GM19239 (cell line): ENCODE measurements at regions not wholly inside any gene's neighbourhood (a gene's known extent, or its start where the extent isn't known, plus 50 kb on each side); places are given as distances from the start of the nearest gene placed in this dataset.

Experiments
- DNase-seq: peaks from one replicate; pipeline ENCODE4 v3.0.0; 2011; ENCODE audit warnings: low spot score; ENCODE audit not compliant: insufficient read length
- FAIRE-seq: peaks from 2 replicates; lab custom pipeline; 2011; peaks lifted over from hg19 to GRCh38; lab: Jason Lieb, UNC

DNA sequence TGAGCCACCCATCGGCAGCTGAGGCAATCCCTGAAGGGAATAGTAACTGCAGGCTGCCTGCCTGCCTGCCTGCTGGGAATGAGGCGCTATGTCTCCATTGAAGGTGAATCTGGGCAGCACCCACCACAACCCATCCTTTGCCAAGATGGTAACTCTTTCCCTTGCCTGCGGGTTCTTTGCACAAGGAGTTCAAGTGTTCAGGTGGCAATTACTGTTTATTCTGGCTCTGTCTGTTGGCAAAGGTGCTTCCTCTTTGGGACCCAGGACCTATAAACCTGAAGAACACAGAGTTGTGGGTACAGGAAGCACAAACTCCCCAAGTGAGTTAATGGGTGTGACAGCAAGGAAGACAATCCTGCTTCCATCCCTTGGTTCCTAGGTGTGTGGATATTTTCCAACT, 448.1 kb upstream of the ZNF507 start:
- FAIRE-seq, result no peak
- no peak for DNase-seq

GRCh38 chr19:31900991-31901390, 444.4 kb upstream of the ZNF507 start:
- no peak for DNase-seq
- no peak for FAIRE-seq

DNA sequence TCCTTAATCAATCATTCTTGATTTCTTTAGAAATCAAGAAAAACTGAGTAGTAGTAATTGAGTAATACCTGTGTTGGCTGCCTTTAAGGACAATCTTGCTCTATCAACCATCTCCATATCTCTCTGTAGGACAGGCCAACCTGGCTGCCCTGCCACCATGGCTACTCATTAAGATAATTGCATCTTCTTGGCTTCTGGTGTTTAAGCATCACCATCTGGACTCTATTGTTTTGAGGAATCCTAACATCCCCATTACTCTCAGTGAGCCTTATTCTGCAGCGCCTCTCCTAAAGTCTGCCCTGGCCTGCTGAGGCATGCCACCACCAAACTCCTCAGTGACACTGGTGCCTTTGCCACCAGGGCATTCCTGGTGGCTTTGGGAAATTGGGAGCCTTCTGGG, 442.6 kb upstream of the ZNF507 start:
- FAIRE-seq, result no peak
- no peak for DNase-seq

DNA sequence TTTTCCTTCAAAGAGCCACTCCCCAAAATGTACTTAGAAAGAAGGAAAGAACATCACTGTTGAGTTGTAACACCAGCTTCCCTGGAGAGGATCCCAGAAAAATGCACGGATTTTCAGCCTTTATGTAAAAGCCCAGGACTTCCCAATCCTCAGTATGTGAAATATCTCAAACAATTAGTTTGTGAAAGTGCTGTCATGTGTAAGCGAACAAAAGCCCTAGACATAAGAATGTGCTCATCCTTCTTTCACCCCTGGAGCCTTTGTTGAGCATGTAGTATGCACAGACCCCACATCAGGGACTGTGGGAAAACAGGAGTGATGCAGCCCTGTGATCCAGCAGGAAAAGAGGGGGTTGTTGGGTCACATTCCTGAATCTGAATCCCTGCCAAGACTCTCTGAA, 441.4 kb upstream of the ZNF507 start:
- no peak for DNase-seq
- no peak for FAIRE-seq

- FAIRE-seq (no peak), DNase-seq (no peak)
These were observed 439.1 kb upstream of the ZNF507 start for GRCh38 chr19:31906111-31906871.

GRCh38 chr19:31907661-31908060, 437.7 kb upstream of the ZNF507 start:
- FAIRE-seq (no peak), DNase-seq (no peak)

DNA sequence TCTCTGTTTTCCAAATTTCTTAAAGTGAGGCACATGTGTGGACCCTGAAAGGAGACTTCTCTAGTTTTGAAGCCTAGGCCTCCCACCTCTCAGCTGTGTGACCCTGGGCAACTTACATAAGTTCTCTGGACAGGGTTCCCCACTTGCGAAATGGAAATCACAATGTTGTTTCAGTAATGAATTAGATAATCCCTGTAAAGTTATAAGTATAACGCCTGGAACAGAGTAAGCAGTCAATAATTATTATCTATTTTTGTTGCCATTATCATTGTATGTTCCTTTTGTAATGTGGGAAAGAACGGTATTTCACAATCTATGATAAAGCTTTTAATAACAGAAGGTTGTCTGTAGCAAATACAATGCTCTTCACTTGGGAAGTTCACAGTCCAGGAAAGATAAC, 437.3 kb upstream of the ZNF507 start:
- DNase-seq (no peak), FAIRE-seq (no peak)

- FAIRE-seq, result no peak
These were observed 436.7 kb upstream of the ZNF507 start for GRCh38 chr19:31908496-31909225.

DNA sequence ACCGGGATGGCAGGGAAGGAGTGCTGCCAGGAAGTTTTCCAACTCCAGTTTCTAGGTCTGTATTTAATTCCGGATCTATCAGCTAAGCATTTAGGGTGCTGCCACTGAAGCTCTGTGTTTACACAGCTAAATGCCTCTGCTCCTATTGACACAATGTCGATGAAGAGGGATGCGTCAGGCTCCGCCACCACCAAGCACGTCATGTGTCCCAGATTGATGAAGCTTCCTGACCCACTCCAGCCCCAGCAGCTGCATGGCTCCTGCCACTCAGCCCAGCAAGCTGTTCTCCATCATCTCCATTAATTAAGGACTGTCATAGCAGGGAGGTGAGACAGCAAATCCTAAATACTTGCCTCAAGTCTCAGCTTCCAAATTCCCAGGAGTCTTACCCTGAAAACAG, 435.2 kb upstream of the ZNF507 start:
- no peak for FAIRE-seq
- DNase-seq, result no peak

More at GRCh38 chr19:31908496-31909225, 436.7 kb upstream of the ZNF507 start:
- DNase-seq, result no peak

DNA sequence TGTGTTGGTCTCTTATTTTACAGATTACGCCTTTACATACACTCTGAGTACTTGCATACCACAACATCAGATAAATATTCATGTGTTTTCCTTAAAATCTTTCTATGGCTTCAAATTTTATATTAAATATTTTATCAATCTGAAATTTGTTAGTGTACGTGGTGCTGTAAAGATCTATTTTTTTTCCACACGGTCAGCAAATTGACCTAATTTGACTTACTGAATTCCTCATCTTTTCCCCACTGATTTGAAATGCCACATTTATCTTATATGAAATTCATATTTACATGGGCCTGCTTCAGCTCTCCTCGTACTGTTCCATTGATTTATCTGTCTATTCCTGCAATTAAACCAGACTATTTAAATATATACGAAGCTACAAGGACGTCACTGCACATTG, 433.8 kb upstream of the ZNF507 start:
- FAIRE-seq, result no peak
- DNase-seq, result no peak

DNA sequence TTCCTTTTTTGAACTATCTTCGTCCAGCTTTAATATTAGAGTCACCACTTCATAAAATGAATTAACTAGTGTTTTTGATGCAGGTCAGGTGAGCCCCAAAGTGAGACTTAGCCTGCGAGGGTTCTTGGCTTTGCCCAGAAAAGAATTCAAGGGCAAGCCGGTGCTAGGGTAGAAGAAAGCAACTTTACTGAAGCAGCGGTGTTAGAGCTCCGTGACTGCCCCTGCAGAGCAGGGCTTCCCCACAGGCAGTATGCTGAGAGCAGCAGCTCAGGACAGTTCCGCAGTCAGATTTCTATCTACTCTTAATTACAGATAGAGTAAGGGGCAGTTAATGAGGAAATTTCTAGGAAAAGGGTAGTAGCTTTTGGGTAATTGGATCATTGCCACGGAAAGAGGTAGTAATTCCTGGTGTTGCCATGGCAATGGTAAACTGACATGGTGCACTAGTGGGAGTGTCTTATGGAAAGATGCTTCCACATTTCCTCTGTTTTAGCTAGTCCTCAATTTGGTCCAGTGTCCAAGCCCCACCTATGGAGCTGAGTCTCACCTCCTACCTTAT, 432.2 kb upstream of the ZNF507 start:
- DNase-seq (no peak), FAIRE-seq (no peak)

DNA sequence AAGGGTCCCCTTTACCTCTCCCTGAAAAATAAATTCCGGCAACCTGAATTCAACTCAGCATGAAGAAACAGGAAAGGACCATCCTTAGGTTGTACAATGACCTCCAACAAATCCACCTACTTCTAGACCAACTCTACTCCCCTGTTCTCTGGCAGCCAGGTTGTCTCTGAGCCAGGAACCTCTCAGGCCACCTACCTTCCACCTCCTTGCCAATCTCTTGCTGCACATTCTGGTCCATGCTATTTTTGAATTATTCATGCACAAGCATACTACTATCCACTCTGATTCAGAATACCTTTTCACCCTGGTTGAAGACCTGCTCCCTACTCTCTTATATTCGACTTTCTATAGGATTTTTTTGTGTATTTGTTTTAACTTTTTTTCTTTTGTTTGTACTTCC, 415.0 kb upstream of the ZNF507 start:
- FAIRE-seq (no peak), DNase-seq (no peak)

- DNase-seq (no peak), FAIRE-seq (no peak)
These were observed 407.4 kb upstream of the ZNF507 start for GRCh38 chr19:31937983-31938382.

DNA sequence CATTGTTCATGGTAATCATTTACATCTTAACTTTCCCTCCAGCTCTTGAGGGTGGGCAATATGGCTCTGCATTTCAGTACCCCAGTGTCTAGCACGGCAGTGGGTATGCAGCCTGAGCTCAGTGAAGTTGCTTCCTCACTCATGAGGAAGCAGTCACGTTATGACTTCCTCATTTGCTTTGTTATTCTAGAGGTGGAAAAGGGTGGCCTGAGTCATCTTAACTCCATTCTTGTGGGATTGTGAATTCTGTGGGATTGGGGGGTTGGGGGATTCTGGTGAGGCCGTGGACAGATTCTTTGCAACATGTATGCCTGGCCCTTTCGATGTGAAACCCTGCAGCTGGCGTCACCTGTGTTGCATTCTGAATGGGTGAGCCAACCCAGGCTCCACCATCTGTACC, 406.7 kb upstream of the ZNF507 start:
- no peak for FAIRE-seq
- DNase-seq, result no peak

- no peak for DNase-seq
- FAIRE-seq, result no peak
These were observed 405.0 kb upstream of the ZNF507 start for GRCh38 chr19:31940396-31940795.

DNA sequence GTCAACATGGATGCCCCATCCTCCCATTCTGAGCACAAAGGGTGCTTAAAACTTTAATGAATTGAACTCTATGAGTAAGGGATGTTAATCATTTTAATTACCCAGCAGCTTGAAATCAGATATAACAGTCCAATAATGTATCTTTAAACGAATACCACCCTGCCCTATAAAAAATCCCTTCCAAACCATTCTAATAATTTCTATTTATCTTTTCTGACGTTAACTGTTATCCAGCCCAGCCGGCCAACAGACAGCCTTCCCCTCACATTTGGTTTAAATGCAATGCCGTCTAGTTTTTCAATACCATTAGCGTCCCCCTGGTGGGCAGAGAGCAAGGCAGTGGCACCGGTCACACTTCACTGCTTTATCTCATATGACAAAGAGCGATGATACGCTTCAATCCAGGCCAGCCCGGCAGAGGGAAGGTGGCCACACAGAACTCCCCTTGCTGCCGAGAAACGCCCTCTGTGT, 402.2 kb upstream of the ZNF507 start:
- FAIRE-seq, result no peak
- no peak for DNase-seq

- no peak for FAIRE-seq
- no peak for DNase-seq
These were observed 401.6 kb upstream of the ZNF507 start for GRCh38 chr19:31943778-31944177.

DNA sequence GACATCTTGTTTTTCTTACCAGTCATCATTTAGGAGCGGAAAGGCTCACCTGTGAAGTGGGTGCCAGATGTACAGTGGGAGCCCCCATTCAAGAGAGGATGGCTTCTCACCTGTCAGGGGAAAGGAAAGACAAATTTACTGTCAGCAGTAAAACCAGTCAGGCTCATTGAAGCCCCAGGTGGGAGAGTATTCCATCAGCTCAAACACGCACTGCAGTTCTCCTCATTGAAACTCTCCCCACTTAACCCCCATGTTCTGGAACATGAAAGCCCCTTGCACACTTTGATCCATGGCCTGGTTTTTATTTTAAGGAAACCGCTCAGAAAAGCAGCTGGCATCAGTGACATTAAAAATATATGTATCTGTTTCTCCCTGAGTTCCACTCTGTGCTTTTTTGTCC, 401.1 kb upstream of the ZNF507 start:
- DNase-seq, result no peak

DNA sequence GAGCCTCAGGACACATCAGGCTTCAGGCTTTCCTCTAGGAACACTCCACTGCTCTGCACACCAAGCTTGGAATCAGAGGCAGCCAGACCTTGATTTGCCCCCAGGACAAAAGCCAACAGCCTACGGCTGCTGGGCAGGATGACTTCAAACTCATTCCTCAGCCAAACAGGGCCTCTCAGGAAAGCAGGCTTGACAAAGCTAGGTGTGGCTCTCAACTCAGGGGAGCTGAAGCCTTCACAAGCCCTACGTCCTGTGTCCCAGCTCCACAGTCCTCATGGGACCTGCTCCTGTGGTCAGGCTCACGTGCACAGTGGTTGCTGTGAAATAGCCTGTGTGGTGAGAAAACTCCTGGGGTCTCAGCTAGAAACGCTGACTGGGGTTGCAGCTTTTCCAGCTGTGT, 398.9 kb upstream of the ZNF507 start:
- no peak for FAIRE-seq
- DNase-seq, result no peak

More for the DNA sequence above, 401.1 kb upstream of the ZNF507 start:
- no peak for FAIRE-seq

DNA sequence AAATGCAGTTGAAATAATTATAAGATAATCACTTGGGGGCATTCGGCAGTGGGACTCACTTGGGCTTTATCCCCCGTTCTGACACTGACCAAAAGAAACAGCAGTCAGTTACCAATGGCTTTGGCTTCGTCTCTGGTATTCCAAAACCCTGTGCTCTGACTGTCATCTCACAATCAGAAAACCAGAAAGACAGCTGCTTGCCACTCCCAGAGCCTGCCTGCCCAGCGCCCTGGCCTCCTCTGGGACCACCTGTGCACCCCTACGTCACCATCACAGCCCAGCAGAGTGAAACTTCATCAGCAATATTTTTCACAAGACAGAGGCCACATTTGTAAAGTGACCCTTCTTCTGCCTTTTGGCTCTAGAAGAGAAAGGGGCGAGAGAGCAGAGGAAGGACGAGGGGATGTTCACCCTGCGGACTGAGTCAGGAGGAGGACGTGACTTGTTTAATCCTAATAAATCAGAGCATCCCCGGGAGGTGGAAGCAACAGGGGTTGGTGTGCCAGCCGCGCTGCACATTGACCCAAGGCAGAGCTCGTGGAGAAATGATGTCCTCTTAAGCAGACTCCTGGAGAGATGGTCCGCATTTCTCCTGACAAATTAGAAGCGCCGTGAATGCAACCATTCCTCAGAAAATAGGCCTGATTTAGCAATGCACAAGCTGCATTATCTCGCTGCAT, 397.8 kb upstream of the ZNF507 start:
- FAIRE-seq, result no peak
- DNase-seq, result no peak

DNA sequence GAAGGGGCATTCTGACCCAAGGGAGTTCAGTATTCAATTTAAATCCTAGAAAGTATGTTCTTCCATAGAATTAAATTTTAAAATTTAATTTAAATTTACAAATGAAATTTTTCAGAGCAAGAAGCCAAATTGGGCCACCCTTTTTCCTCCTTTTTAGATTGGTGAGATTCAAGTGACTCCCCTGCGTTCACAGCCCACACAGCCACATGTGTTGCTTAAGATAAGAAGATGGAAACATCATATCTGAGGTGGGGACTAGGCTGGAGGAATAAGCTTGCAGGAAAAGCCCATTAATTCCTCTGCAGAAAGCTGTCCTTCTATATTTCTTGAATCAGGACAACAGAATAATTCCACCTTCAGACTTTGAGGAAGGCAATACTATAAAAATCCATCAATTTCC, 392.7 kb upstream of the ZNF507 start:
- FAIRE-seq (no peak), DNase-seq (no peak)
